Hypothalamus (tissue), 51 donors: ENCODE measurements at regions not wholly inside any gene's neighbourhood (a gene's known extent, or its start where the extent isn't known, plus 50 kb on each side); places are given as distances from the start of the nearest gene placed in this dataset.
A peak's percentile ranks its signal among the peaks of the same experiment; 100 is the strongest.
"Not testable (repeated sequence)": the region's sequence is repeated elsewhere in the genome, so short reads cannot be mapped to it uniquely, and the experiment has no call there.

Source experiments
- DNase-seq, 51 donors: peaks; one replicate each; lab custom pipeline; 2025; lab: John Stamatoyannopoulos, UW

DNA sequence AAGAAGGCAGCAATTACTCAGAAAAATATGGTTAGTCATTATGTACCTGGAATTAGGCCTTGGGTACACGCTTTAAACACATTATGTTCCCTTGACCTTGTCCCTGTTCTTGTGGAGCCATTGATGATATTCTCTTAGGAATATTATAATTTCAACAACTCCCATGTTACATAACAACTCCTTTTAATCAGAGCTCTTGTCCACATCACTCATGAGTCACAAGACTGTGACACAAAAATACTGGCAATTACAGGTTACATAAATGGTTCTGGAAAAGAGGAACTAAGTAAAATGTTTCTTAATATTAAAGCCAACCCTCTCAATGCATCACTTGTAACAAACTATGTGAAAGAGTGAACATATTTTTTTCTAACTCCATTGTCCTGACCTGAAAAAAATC, 143.8 kb upstream of the PCLO start:
- DNase-seq = no peak

GRCh38 chr7:83305027-83305426, 142.3 kb upstream of the PCLO start:
- DNase-seq = no peak

- no peak for DNase-seq
Measured at GRCh38 chr7:83301416-83301815, 138.7 kb upstream of the PCLO start.

DNA sequence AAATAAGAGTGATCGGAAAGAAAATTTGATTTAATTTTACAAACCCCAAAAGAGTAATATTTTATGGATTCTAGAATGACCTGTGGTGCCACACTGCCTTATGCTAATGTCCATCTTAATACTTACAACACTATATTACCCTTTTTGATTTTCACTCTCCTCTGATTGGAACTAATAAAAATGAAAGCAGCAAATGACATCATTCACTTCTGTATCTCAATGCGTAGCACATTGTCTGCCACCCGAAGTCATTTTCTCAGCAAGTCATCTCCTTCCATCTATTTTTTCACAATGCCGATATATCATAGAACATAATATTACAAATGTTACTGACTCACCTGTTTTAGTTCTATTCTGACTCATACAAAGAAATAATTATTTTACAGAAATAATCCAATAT, 127.5 kb upstream of the PCLO start:
- DNase-seq = no peak

DNA sequence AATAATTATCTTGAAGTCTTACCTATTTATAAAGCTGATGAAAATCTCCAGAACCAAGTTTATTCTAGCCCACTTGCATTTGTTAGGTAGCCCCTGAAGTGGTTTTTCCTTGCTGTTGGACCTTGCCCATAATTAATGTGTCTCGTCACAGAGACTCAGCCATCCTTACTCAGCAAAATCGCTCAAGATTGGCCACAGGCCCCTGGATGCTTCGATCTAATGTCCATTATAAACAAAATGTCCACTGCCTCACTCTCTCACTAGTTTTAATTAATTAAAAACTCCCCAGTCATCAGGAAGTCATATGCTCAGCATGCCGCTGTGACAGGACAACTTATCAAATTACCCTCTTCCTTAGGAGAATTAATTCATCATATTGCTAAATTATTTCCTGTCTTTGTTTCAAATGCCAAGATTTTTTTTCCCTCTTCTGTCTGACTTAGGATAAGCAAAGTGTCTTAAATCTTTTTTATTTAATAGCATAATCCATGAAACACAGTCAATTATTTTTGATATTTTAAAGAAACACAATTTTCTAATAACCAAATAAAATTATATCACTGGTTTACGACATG, 126.8 kb upstream of the PCLO start:
- DNase-seq = no peak

DNA sequence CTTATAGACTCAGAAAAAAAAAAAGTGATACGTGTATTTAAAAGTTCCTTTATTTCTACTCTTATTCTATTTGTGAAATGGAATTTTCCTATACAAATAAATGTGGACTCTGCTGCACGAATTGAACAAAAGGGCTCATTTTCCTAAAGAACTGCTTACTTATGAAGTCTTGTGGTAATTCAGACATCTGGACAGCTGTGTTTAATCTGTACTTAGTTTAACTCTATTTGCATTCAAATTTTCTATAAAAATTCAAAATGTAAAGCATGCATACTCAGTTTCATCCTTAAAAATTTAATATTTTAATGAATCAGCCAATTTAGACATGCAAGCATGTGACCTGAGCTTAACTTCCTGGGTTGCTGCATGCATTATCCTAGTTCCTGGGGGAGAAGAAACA, 118.0 kb upstream of the PCLO start:
- no peak for DNase-seq

DNA sequence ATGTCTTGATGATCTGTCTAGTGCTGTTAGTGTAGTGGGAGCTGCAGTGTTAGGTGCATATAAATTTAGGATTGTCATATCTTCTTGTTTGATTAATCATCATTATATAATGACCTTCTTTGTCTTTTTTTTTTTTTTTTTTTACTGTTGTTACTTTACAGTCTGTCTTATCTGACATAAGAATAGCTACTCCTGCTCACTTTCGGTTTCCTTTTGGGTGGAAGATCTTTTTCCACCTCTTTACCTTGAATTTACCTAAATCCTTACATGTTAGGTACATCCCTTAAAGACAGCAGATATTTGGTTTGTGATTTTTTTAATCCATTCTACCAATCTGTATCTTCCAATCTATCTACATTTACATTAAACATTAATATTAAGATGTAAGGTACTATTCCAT, 113.6 kb upstream of the PCLO start:
- DNase-seq = no peak

DNA sequence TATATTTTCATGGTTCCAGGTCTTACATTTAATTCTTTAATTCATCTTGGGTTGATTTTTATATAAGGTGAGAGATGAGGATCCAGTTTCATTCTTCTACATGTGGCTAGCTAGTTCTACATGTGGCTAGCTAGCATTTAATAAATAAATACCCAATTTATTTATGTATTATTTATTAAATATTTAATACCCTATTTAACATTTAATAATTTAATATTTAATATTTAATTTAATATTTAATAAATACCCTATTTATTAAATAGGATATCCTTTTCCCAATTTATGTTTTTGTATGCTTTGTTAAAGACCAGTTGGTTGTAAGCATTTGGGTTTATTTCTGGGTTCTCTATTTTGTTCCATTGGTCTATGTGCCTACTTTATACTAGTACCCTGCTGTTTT, 111.0 kb upstream of the PCLO start:
- no peak for DNase-seq

- DNase-seq = peak in 1 of 51 donors; percentile 11
Measured at GRCh38 chr7:83271212-83272099, 108.8 kb upstream of the PCLO start.

DNA sequence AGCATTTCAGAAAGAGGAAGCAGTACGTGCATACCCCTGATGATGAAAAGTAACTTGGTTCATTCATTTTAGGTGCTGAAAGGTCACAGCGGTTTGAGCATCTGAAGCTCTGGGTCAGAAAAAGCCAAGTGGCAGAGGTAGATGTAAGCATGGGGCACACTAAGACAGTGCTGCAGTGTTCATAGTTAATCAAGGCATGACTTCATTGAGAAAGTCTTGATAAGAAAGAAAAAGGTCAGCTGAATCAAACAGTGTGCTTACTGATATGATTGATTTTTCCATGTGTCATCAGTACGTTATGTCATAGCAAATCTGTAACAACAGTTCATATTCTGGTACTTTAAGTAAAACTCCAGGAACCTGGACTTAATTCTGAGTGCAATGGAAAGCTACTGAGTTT, 107.7 kb upstream of the PCLO start:
- DNase-seq = no peak

- DNase-seq = no peak
Measured at GRCh38 chr7:83267141-83267631, 104.5 kb upstream of the PCLO start.

DNA sequence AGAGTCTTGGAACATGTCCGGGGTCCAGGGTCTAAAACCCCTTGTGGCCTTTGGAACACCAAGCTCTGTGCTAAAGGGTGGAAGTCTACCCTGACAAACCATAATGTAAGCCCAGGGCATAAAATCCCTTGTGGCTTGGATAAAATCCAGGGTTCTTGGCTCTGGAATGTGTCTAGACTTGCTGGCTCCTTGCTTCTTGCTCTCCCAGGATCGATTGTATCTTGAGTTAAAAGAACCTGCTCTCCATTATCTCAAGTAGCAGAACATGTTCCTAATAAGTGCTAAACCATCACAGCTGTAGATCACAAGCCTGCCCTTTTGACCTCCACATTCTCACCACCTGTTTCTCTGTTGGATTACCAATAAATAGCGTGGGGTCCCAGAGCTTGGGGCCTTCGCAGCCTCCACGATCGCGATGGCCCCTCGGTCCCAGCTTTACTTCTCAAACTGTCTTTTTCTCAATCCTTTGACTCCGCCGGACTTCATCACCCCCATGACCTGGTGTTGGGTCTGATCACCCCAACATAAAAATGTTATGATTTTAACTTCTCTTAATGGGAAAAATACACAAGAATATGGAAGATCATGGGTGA, 100.9 kb upstream of the PCLO start:
- DNase-seq = not testable (repeated sequence)

- no peak for DNase-seq
Measured at GRCh38 chr7:83259064-83259463, 96.4 kb upstream of the PCLO start.

DNA sequence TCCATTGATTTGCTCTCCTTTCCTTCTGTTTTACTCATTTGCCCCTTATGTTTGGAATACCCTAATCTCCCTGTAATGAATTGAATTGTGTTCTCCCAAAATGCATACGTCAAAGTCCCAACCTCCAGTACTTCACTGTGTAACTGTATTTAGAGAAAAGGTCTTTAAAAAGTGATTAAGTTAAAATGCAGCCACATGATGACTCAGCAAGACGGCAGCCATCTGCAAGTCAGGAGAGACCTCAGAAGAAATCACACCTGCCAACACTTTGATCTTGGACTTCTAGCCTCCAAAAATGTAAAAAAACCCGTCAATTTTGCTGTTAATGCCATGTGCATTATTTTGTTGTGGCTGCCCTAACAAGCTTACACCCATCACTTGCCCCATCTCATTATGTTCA, 85.3 kb upstream of the PCLO start:
- DNase-seq = no peak

DNA sequence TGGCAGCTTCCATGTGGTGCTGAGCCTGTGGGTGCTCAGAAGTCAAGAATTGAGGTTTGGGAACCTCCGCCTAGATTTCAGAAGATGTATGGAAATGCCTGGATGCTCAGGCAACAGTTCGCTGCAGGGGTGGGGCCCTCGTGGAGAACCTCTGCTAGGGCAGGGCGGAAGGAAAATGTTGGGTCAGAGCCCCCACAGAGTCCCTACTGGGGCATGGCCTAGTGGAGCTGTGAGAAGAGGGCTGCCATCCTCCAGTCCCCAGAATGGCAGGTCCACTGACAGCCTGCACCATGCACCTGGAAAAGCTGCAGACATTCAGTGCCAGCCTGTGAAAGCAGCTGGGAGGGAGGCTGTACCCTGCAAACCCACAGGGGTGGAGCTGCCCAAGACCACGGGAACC, 56.5 kb upstream of the PCLO start:
- not testable (repeated sequence) for DNase-seq

GRCh38 chr7:83212883-83213282, 50.2 kb upstream of the PCLO start:
- DNase-seq = no peak
